Transverse colon (tissue), 4 donors: ENCODE measurements at regions not wholly inside any gene's neighbourhood (a gene's known extent, or its start where the extent isn't known, plus 50 kb on each side); places are given as distances from the start of the nearest gene placed in this dataset.

ENCODE experiments used
- DNase-seq: peaks from one replicate; pipeline ENCODE4 v3.0.0-alpha.2; 2019
- H3K27ac ChIP-seq, 4 donors: fragments of 200-600 bp; sonication (generic); 2 replicates each; pipeline ENCODE4 v1.5.1; 2016 to 2018; ENCODE audit warnings: inconsistent platforms in 4 of 4
- H3K27me3 ChIP-seq: fragments of 200-600 bp; sonication (generic); 2 replicates; pipeline ENCODE4 v1.5.1; 2017; ENCODE audit warnings: inconsistent platforms
- H3K36me3 ChIP-seq, 4 donors: fragments of 200-600 bp; sonication (generic); 2 replicates each; pipeline ENCODE4 v1.5.1; 2017 to 2019; ENCODE audit warnings: inconsistent platforms in 4 of 4
- H3K4me1 ChIP-seq, 4 donors: fragments of 200-600 bp; sonication (generic); 2 replicates each; pipeline ENCODE4 v1.5.1; 2017 to 2020; ENCODE audit warnings: inconsistent platforms in 4 of 4
- H3K4me3 ChIP-seq, 4 donors: fragments of 200-600 bp; sonication (generic); 1 replicate in 1 of 4; 2 replicates in 3 of 4; pipeline versions ENCODE4 v1.5.1 to v1.6.1; 2017 to 2019; ENCODE audit warnings: inconsistent platforms in 4 of 4
- H3K9me3 ChIP-seq, 2 donors: fragments of 200-600 bp; sonication (generic); 2 replicates each; pipeline ENCODE4 v1.5.1; 2017 to 2019; ENCODE audit warnings: inconsistent platforms in 2 of 2
- CTCF ChIP-seq, 5 experiments: fragments of 200-600 bp in 3 of 5; fragments of 450-650 bp in 2 of 5; sonication (generic) in 3 of 5; IDR thresholded peaks; 1 replicate in 2 of 5; 2 replicates in 3 of 5; pipeline ENCODE4 v1.5.1; 2016 to 2017; ENCODE audit warnings: antibody characterized with exemption in 5 of 5, inconsistent platforms in 3 of 5, mild to moderate bottlenecking in 2 of 5, moderate library complexity in 1 of 5
- EP300 ChIP-seq: sonication (generic); formaldehyde crosslinking; IDR thresholded peaks from one replicate; pipeline ENCODE4 v1.6.1; 2017; ENCODE audit warnings: antibody characterized with exemption, low read depth
- POLR2A ChIP-seq: fragments of 450-650 bp; IDR thresholded peaks from one replicate; pipeline ENCODE4 v1.6.1; 2016; ENCODE audit warnings: antibody characterized with exemption, mild to moderate bottlenecking, moderate library complexity
- POLR2AphosphoS5 ChIP-seq, 3 donors: sonication (generic); formaldehyde crosslinking; IDR thresholded peaks; one replicate each; pipeline ENCODE4 v1.6.1; 2016; ENCODE audit warnings: antibody characterized with exemption in 3 of 3
- WGBS, 2 donors: methylation state at CpG; one replicate each; pipeline ENCODE4 v1.1.5; 2018; ENCODE audit warnings: low coverage in 1 of 2; 5-methylcytosine and 5-hydroxymethylcytosine counted together
- in situ Hi-C, 4 donors: fragments of 200-750 bp; cut with MboI; loops; one replicate each; pipeline versions ENCODE4 v1.15.0 to v1.15.1; 2017; ENCODE audit warnings: low sequenced_read_pairs in 3 of 4, low pct_ligation_motif_present in 1 of 4, low pct_unique_long_range_greater_than_20kb in 1 of 4
- intact Hi-C: fragments of 100-400 bp; cut with DNase I; formaldehyde crosslinking; loops from one replicate; pipeline ENCODE4 v1.15.1; 2023; ENCODE audit warnings: low total_unique reads

- H3K4me3 ChIP-seq, result no peak overlapping the region
- intact Hi-C loops (no loop called here), in situ Hi-C loops (no loop called here)
- no peak overlapping the region for H3K27ac ChIP-seq
- peaks cover 3% of the 10 kb centered on the region for H3K27me3 ChIP-seq
- 54% methylated on average over 9 of the region's 9 CpGs; no CpG with 5 or more reads in 1 of the 2 donors for WGBS, 2 donors
- no peaks in the 10 kb centered on the region for H3K36me3 ChIP-seq
- no peak for TF ChIP-seq CTCF (IDR thresholded peaks at IDR 0.05)
- TF ChIP-seq POLR2A, result no peak
- TF ChIP-seq POLR2AphosphoS5 (IDR thresholded peaks at IDR 0.05), result no peak
- TF ChIP-seq EP300, result no peak
- H3K9me3 ChIP-seq, result no peaks in the 10 kb centered on the region
- no peak for DNase-seq
- H3K4me1 ChIP-seq, result no peaks in the 10 kb centered on the region
Observed at GRCh38 chr12:125296701-125297100, 231.5 kb downstream of the AACS start.

GRCh38 chr12:125299840-125300239 is 234.6 kb downstream of the AACS start:
- Histone ChIP-seq H3K4me3 (no peak overlapping the region), H3K27me3 (peaks cover 3% of the 10 kb centered on the region), H3K36me3 (no peaks in the 10 kb centered on the region), H3K27ac (no peak overlapping the region), H3K9me3 (no peaks in the 10 kb centered on the region), H3K4me1 (no peaks in the 10 kb centered on the region)
- 60 to 75% methylated on average over 1 to 9 of the region's 9 CpGs for WGBS, 2 donors
- no peak for DNase-seq
- TF ChIP-seq POLR2AphosphoS5 (IDR thresholded peaks at IDR 0.05) (no peak), CTCF (IDR thresholded peaks at IDR 0.05) (no peak), EP300 (no peak), POLR2A (no peak)
- intact Hi-C loops, result no loop called here
- in situ Hi-C loops, result no loop called here

GRCh38 chr12:125300249-125300648 is 235.0 kb downstream of the AACS start:
- intact Hi-C loops, result no loop called here

GRCh38 chr12:125303337-125303736 is 238.1 kb downstream of the AACS start:
- WGBS, 2 donors, result 58 to 60% methylated on average over 1 to 2 of the region's 2 CpGs
- Histone ChIP-seq H3K4me1 (no peaks in the 10 kb centered on the region), H3K27me3 (no peaks in the 10 kb centered on the region), H3K36me3 (no peaks in the 10 kb centered on the region), H3K9me3 (no peaks in the 10 kb centered on the region), H3K4me3 (no peak overlapping the region), H3K27ac (no peak overlapping the region)
- TF ChIP-seq POLR2AphosphoS5 (IDR thresholded peaks at IDR 0.05), result no peak
- TF ChIP-seq POLR2A, result no peak
- TF ChIP-seq CTCF (IDR thresholded peaks at IDR 0.05), result no peak
- no peak for TF ChIP-seq EP300
- in situ Hi-C loops (no loop called here), intact Hi-C loops (no loop called here)
- DNase-seq, result no peak

More at GRCh38 chr12:125300249-125300648, 235.0 kb downstream of the AACS start:
- no peak for DNase-seq
- Histone ChIP-seq H3K4me1 (no peaks in the 10 kb centered on the region), H3K9me3 (no peaks in the 10 kb centered on the region), H3K4me3 (no peak overlapping the region), H3K36me3 (no peaks in the 10 kb centered on the region), H3K27me3 (no peaks in the 10 kb centered on the region), H3K27ac (no peak overlapping the region)
- in situ Hi-C loops, result no loop called here
- WGBS, 2 donors, result 52% methylated on average over 3 of the region's 3 CpGs; no CpG with 5 or more reads in 1 of the 2 donors
- no peak for TF ChIP-seq POLR2A
- TF ChIP-seq CTCF (IDR thresholded peaks at IDR 0.05), result no peak
- no peak for TF ChIP-seq POLR2AphosphoS5 (IDR thresholded peaks at IDR 0.05)
- TF ChIP-seq EP300, result no peak
